HepG2 (cell line): ENCODE measurements at regions not wholly inside any gene's neighbourhood (a gene's known extent, or its start where the extent isn't known, plus 50 kb on each side); places are given as distances from the start of the nearest gene placed in this dataset.

ENCODE experiments used
- ATAC-seq: fragments of 200-7000 bp; cut with Tn5 transposase; 3 replicates; pipeline ENCODE4 v1.9.1; 2020; ENCODE audit warnings: mild to moderate bottlenecking, moderate library complexity
- BruUV-seq: library from RNA; stranded (reverse); fragments of 400-500 nt; replicated peaks from 2 replicates; lab custom pipeline; 2021; lab: Mats Ljungman, UMichigan
- CTCF ChIA-PET: fragments of 300-600 bp; formaldehyde crosslinking; extraction: SDS; loops from one replicate; lab custom pipeline; 2021; ENCODE audit warnings: low total read pairs, inconsistent platforms, low intra/inter-chr PET ratio; lab: Yijun Ruan, JAX
- POLR2A ChIA-PET: fragments of 350-600 bp; sonication (Branson Sonifier 250); formaldehyde crosslinking; loops from one replicate; lab custom pipeline; 2020; ENCODE audit warnings: antibody characterized with exemption, inconsistent platforms; lab: Yijun Ruan, JAX
- DNase-seq: peaks from one replicate; pipeline ENCODE4 v3.0.0-alpha.2; 2015; ENCODE audit warnings: low spot score
- FAIRE-seq: peaks from 3 replicates; lab custom pipeline; 2011; peaks lifted over from hg19 to GRCh38; lab: Jason Lieb, UNC
- H2AFZ ChIP-seq: one replicate; pipeline ENCODE4 v1.6.1; 2011; ENCODE audit warnings: low read length, inconsistent platforms
- H3K27ac ChIP-seq: fragments of 300-600 bp; 3 replicates; pipeline ENCODE4 v1.8.0; 2011; ENCODE audit warnings: mixed run types, mild to moderate bottlenecking, mixed read lengths, low read length, inconsistent platforms; ENCODE audit not compliant: insufficient read depth; ENCODE audit errors: extremely low read length
- H3K27me3 ChIP-seq, 2 experiments: fragments of 200-600 bp in 1 of 2; 2 replicates in 1 of 2; 3 replicates in 1 of 2; pipeline versions ENCODE4 v1.6.0 to v1.8.0; 2011; ENCODE audit warnings: low read length in 2 of 2, mild to moderate bottlenecking in 2 of 2, moderate library complexity in 2 of 2, inconsistent platforms in 1 of 2; ENCODE audit not compliant: insufficient read depth in 2 of 2, control insufficient read depth in 1 of 2
- H3K36me3 ChIP-seq, 2 experiments: fragments of 200-600 bp in 1 of 2; replicated peaks in 1 of 2; 2 replicates in 1 of 2; 3 replicates in 1 of 2; pipeline versions ENCODE4 v1.5.1 to v1.8.0; 2011; ENCODE audit warnings: low read length in 2 of 2, inconsistent platforms in 1 of 2; ENCODE audit not compliant: insufficient read depth in 2 of 2, control insufficient read depth in 1 of 2
- H3K4me1 ChIP-seq: 2 replicates; pipeline ENCODE4 v1.5.1; 2012; ENCODE audit warnings: low read length, inconsistent platforms; ENCODE audit not compliant: insufficient read depth
- H3K4me2 ChIP-seq: 2 replicates; pipeline ENCODE4 v1.6.0; 2011; ENCODE audit warnings: low read depth, low read length, inconsistent platforms
- H3K4me3 ChIP-seq, 3 experiments: fragments of 200-600 bp in 1 of 3; sonication (generic), shearing (Covaris generic) in 1 of 3; replicated peaks in 1 of 3; 2 replicates each; pipeline ENCODE4 v1.5.1; 2011 to 2016; ENCODE audit warnings: low read length in 3 of 3, inconsistent platforms in 2 of 3, low read depth in 2 of 3, mild to moderate bottlenecking in 2 of 3, control low read depth in 1 of 3, mixed read lengths in 1 of 3; ENCODE audit not compliant: insufficient read depth in 1 of 3
- H3K79me2 ChIP-seq: one replicate; pipeline ENCODE4 v1.6.1; 2011; ENCODE audit warnings: low read length, inconsistent platforms; ENCODE audit not compliant: insufficient read depth
- H3K9ac ChIP-seq: 2 replicates; pipeline ENCODE4 v1.6.0; 2011; ENCODE audit warnings: mild to moderate bottlenecking, low read depth, low read length, inconsistent platforms; ENCODE audit not compliant: insufficient read depth
- H3K9me3 ChIP-seq: 2 replicates; pipeline ENCODE4 v1.5.1; 2012; ENCODE audit warnings: mild to moderate bottlenecking, low read length
- H4K20me1 ChIP-seq: 2 replicates; pipeline ENCODE4 v1.6.0; 2011; ENCODE audit warnings: inconsistent platforms, mild to moderate bottlenecking, low read length, moderate library complexity; ENCODE audit not compliant: insufficient read depth
- CREB1 ChIP-seq, 2 experiments: fragments of 450-650 bp in 1 of 2; IDR thresholded peaks; 2 replicates each; pipeline ENCODE4 v1.6.1; 2016 to 2017; ENCODE audit warnings: control low read depth in 1 of 2, mild to moderate bottlenecking in 1 of 2, missing compliant biosample characterization in 1 of 2, missing genetic modification characterization in 1 of 2
- DR1 ChIP-seq: sonication (generic); formaldehyde crosslinking; IDR thresholded peaks from 2 replicates; pipeline ENCODE4 v1.8.0; 2021; ENCODE audit warnings: mild to moderate bottlenecking, missing genetic modification reagents, inconsistent platforms
- HHEX ChIP-seq: IDR thresholded peaks from 2 replicates; pipeline ENCODE4 v1.6.1; 2016; ENCODE audit warnings: control low read depth
- JUNB ChIP-seq: sonication (generic); formaldehyde crosslinking; IDR thresholded peaks from 2 replicates; pipeline ENCODE4 v1.8.0; 2022; ENCODE audit warnings: missing genetic modification reagents, mild to moderate bottlenecking, borderline replicate concordance
- PHF8 ChIP-seq: sonication (generic); formaldehyde crosslinking; IDR thresholded peaks from 2 replicates; pipeline ENCODE4 v1.5.0; 2020; ENCODE audit warnings: missing genetic modification reagents
- SNRNP70 ChIP-seq: fragments of 200-400 bp; formaldehyde crosslinking; IDR thresholded peaks from 2 replicates; pipeline ENCODE4 v1.6.1; 2017; ENCODE audit warnings: mild to moderate bottlenecking, low read depth, low read length, moderate library complexity
- WGBS: methylation state at CpG from one replicate; pipeline ENCODE4 v1.1.6; 2017; ENCODE audit warnings: low lambda C conversion rate; 5-methylcytosine and 5-hydroxymethylcytosine counted together
- in situ Hi-C: cut with HindIII; loops from 2 replicates; pipeline ENCODE4 v1.10.0; 2017; ENCODE audit warnings: low pct_unique_long_range_greater_than_20kb; ENCODE audit not compliant: extremely low pct_ligation_motif_present
- intact Hi-C: fragments of 100-400 bp; cut with micrococcal nuclease; formaldehyde crosslinking; loops from one replicate; pipeline ENCODE4 v1.10.0; 2022; ENCODE audit not compliant: unreplicated experiment
- TF ChIP-seq, protein P1 (sequence below): sonication (generic); formaldehyde crosslinking; IDR thresholded peaks from 2 replicates; pipeline ENCODE4 v1.5.1; 2020; ENCODE audit warnings: missing genetic modification reagents, mild to moderate bottlenecking, borderline replicate concordance
- TF ChIP-seq, protein P2 (sequence below): sonication (generic); formaldehyde crosslinking; IDR thresholded peaks from 2 replicates; pipeline ENCODE4 v1.9.0; 2021; ENCODE audit warnings: missing genetic modification reagents, mild to moderate bottlenecking, borderline replicate concordance

DNA sequence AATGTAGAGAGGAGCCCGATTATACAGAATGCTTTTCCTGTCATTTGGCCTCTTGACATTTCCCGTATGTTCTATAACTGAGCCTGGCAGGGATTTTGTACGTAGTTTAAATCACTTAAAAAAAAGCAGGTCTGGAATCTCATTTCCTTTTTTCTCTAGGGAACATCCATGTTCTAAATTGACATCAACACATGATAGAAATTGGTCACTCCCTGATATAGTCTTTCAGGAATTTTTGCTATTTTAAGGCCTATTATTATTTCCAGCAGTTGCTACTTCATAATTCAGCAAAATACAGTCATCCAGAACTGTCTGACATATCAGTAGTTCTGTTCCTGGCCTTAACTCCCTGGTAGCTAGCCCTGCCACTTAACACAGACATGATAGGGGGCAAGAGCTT, 565.7 kb upstream of the ZEB2 start (continued):
- TF ChIP-seq, protein P1, sequence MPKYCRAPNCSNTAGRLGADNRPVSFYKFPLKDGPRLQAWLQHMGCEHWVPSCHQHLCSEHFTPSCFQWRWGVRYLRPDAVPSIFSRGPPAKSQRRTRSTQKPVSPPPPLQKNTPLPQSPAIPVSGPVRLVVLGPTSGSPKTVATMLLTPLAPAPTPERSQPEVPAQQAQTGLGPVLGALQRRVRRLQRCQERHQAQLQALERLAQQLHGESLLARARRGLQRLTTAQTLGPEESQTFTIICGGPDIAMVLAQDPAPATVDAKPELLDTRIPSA = no peak
- no peak for TF ChIP-seq PHF8 (CRISPR knock-in tag)
- no peak for TF ChIP-seq SNRNP70

DNA sequence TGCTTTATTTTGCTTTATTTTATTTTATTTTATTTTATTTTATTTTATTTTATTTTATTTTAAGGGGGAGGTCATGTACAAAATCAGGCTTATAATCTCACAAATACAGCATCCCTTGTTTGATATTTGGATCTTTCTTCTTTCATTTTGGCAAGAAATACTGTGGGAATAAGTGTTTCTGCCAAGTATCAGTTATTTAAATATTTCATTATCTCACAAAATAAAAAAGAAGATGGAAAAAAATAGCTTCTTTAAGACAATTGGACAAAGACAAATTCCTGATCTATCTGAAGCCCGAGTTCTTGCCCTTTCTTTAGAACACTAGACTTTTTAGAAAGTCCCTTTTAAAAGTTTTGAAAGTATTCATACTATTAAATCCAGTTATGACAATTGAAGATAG, 560.5 kb upstream of the ZEB2 start:
- in situ Hi-C loops (no loop called here), intact Hi-C loops (no loop called here)
- no TSS peak for BruUV-seq
- TF ChIP-seq CREB1 (IDR thresholded peaks at IDR 0.05) (no peak), CREB1 (CRISPR knock-in tag; IDR thresholded peaks at IDR 0.05) (no peak), HHEX (no peak), DR1 (CRISPR knock-in tag) (no peak), JUNB (CRISPR knock-in tag) (no peak)
- TF ChIP-seq, protein P2, sequence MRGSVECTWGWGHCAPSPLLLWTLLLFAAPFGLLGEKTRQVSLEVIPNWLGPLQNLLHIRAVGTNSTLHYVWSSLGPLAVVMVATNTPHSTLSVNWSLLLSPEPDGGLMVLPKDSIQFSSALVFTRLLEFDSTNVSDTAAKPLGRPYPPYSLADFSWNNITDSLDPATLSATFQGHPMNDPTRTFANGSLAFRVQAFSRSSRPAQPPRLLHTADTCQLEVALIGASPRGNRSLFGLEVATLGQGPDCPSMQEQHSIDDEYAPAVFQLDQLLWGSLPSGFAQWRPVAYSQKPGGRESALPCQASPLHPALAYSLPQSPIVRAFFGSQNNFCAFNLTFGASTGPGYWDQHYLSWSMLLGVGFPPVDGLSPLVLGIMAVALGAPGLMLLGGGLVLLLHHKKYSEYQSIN (CRISPR knock-in tag) = no peak
- no peak overlapping the region for H3K27ac ChIP-seq
- no peak for ATAC-seq
- H3K9ac ChIP-seq = no peak overlapping the region
- H3K27me3 ChIP-seq = no peaks in the 10 kb centered on the region
- DNase-seq = no peak
- no peaks in the 10 kb centered on the region for H3K9me3 ChIP-seq
- ChIA-PET POLR2A (no interaction called here), CTCF (no interaction called here)
- H3K79me2 ChIP-seq = no peaks in the 10 kb centered on the region
- 1% methylated on average over 1 of the region's 1 CpG for WGBS
- no peak overlapping the region for H3K4me3 ChIP-seq
- no peaks in the 10 kb centered on the region for H3K4me1 ChIP-seq
- no peak for FAIRE-seq
- no peaks in the 10 kb centered on the region for H4K20me1 ChIP-seq
- no peaks in the 10 kb centered on the region for H3K36me3 ChIP-seq
- no peak overlapping the region for H2AFZ ChIP-seq
- no peak overlapping the region for H3K4me2 ChIP-seq
